ENCODE measurements at regions not wholly inside any gene's neighbourhood (a gene's known extent, or its start where the extent isn't known, plus 50 kb on each side); places are given as distances from the start of the nearest gene placed in this dataset.

GRCh38 chr2:123913143-123913735 lies 111.8 kb upstream of the CNTNAP5 start:
- no peak for FAIRE-seq
- no peak for DNase-seq (ENCODE audit: low spot score)

GRCh38 chr2:123915380-123915779 lies 109.7 kb upstream of the CNTNAP5 start:
- no peak for FAIRE-seq
- no peak for DNase-seq (ENCODE audit: low spot score)

- FAIRE-seq (no peak), DNase-seq (ENCODE audit: low spot score) (no peak)
These were observed 109.0 kb upstream of the CNTNAP5 start for GRCh38 chr2:123916051-123916450.

- no peak for FAIRE-seq
- DNase-seq (ENCODE audit: low spot score), result no peak
These were observed 108.6 kb upstream of the CNTNAP5 start for GRCh38 chr2:123916531-123916930.

- DNase-seq (ENCODE audit: low spot score), result no peak
- FAIRE-seq, result no peak
These were observed 107.8 kb upstream of the CNTNAP5 start for GRCh38 chr2:123917241-123917640.

- FAIRE-seq (no peak), DNase-seq (ENCODE audit: low spot score) (no peak)
These were observed 96.7 kb upstream of the CNTNAP5 start for GRCh38 chr2:123928358-123928757.

- FAIRE-seq (no peak), DNase-seq (ENCODE audit: low spot score) (no peak)
These were observed 89.7 kb upstream of the CNTNAP5 start for GRCh38 chr2:123935405-123935804.

GRCh38 chr2:123953846-123954245 lies 71.2 kb upstream of the CNTNAP5 start:
- peak; percentile 32 for FAIRE-seq
- DNase-seq (ENCODE audit: low spot score), result peak; percentile 21

GRCh38 chr2:123958011-123958410 lies 67.1 kb upstream of the CNTNAP5 start:
- no peak for FAIRE-seq
- DNase-seq (ENCODE audit: low spot score), result peak; percentile 57

- FAIRE-seq (no peak), DNase-seq (ENCODE audit: low spot score) (no peak)
These were observed 63.5 kb upstream of the CNTNAP5 start for GRCh38 chr2:123961576-123961975.

GRCh38 chr2:123971564-123972318 lies 53.3 kb upstream of the CNTNAP5 start:
- no peak for FAIRE-seq
- no peak for DNase-seq (ENCODE audit: low spot score)

All from urothelium cell line (cell line).